ENCODE measurements at regions not wholly inside any gene's neighbourhood (a gene's known extent, or its start where the extent isn't known, plus 50 kb on each side); places are given as distances from the start of the nearest gene placed in this dataset.

- H3K9me2 ChIP-seq (ENCODE audit: insufficient read depth): peaks cover 6% of the 10 kb centered on the region; the same call in 1 of the 2 replicates
- DNase-seq: peak; percentile 13
- H3K4me1 ChIP-seq (ENCODE audit: insufficient read depth): peaks cover 16% of the 10 kb centered on the region
- WGBS, 2 experiments (ENCODE audit: low coverage in 1 of 2, low lambda C conversion rate in 2 of 2, missing lambda C conversion rate in 2 of 2): 41 to 45% methylated on average over 3 of the region's 3 CpGs
- H3K9me3 ChIP-seq (ENCODE audit: low read depth): no peaks in the 10 kb centered on the region
- peak overlapping the region; percentile 20; the same call in 1 of the 2 replicates for H3K27ac ChIP-seq
- H3K36me3 ChIP-seq (ENCODE audit: low read depth): no peaks in the 10 kb centered on the region
- H3K9ac ChIP-seq: no peak overlapping the region
- TF ChIP-seq EZH2phosphoT487 (IDR thresholded peaks at IDR 0.05; ENCODE audit: insufficient read depth, low read depth): no peak
- no peak for TF ChIP-seq EZH2 (IDR thresholded peaks at IDR 0.05; ENCODE audit: insufficient read depth, poor library complexity, severe bottlenecking)
- peaks cover 17% of the 10 kb centered on the region; the same call in 1 of the 2 replicates for H3F3A ChIP-seq (ENCODE audit: insufficient read depth)
- H4K20me1 ChIP-seq (ENCODE audit: insufficient read depth): no peaks in the 10 kb centered on the region
- peak overlapping the region; percentile 44 for H2AFZ ChIP-seq
- in situ Hi-C loops (cut with MboI): no loop called here
- H3K4me2 ChIP-seq (ENCODE audit: unreplicated experiment): no peak overlapping the region
- no peaks in the 10 kb centered on the region for H3K79me2 ChIP-seq (ENCODE audit: insufficient read depth)
- H3K27me3 ChIP-seq (replicated peaks; ENCODE audit: insufficient read depth): no peaks in the 10 kb centered on the region
- H3K4me3 ChIP-seq: no peak overlapping the region
Measured at GRCh38 chr7:81414411-81414810, 355.4 kb downstream of the HGF start.

DNA sequence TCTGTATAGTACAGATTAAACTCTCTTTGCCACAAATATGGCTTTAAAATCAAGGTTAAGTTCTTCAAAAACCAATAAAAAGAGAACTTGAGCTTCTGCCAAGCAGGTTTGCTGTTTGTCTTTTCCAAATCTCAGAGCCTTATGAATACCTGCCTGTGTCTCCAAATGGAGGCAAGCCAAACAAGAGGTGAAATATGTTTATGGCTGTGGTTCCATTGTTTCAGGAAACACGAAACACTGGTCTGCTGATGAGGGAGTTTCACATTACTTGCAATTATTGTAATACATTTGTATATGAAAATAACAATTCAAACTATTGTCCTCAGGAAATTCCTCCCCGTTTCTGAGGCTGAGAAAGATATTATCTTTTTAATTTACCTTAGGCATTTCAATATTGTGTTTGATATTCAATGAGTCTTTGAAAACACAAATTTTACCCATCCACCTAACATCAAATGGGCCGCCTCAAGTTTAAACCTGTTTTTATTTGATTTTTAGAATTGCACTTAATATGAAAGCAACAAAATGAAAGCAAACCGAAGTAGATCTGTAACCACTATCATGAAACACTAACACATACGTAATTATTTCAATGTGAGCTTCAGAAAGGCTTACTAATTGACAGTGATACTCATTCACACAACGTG, 359.3 kb downstream of the HGF start:
- Histone ChIP-seq H3K9ac (no peak overlapping the region), H3K4me2 (ENCODE audit: unreplicated experiment) (no peak overlapping the region), H3K27ac (no peak overlapping the region), H3F3A (ENCODE audit: insufficient read depth) (peaks cover 13% of the 10 kb centered on the region; the same call in 1 of the 2 replicates), H3K27me3 (replicated peaks; ENCODE audit: insufficient read depth) (no peaks in the 10 kb centered on the region), H3K36me3 (ENCODE audit: low read depth) (no peaks in the 10 kb centered on the region), H2AFZ (0 out of 2 replicates have a peak overlapping the region, but pooled peaks have one; percentile 3), H3K79me2 (ENCODE audit: insufficient read depth) (no peaks in the 10 kb centered on the region), H3K9me3 (ENCODE audit: low read depth) (peaks cover 4% of the 10 kb centered on the region), H3K4me1 (ENCODE audit: insufficient read depth) (peaks cover 14% of the 10 kb centered on the region), H3K9me2 (ENCODE audit: insufficient read depth) (peaks cover 6% of the 10 kb centered on the region; the same call in 1 of the 2 replicates), H3K4me3 (no peak overlapping the region), H4K20me1 (ENCODE audit: insufficient read depth) (no peaks in the 10 kb centered on the region)
- 75% methylated on average over 6 of the region's 6 CpGs for WGBS, 2 experiments (ENCODE audit: low coverage in 1 of 2, low lambda C conversion rate in 2 of 2, missing lambda C conversion rate in 2 of 2)
- TF ChIP-seq EZH2phosphoT487 (IDR thresholded peaks at IDR 0.05; ENCODE audit: insufficient read depth, low read depth) (no peak), EZH2 (IDR thresholded peaks at IDR 0.05; ENCODE audit: insufficient read depth, poor library complexity, severe bottlenecking) (no peak)
- no peak for DNase-seq
- in situ Hi-C loops (cut with MboI): no loop called here

DNA sequence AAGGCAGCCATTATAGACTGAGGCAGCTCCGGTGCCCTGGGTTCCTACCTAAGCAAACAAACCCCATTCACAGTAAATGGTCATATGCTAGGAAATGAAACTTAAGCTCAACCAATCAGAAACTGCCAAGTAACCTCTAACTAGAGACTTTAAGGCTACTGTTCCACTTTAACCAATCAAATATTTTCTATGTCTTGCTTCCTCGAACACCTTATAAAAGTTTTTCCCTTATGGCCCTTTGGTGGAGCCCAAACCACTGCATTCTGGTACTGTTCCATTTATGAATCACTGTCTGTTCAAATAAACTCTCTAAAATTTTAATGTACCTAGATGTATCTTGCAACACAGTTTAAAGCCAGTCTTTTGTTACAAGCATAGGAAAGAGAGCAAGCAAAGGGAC, 361.1 kb downstream of the HGF start:
- no peak for TF ChIP-seq EZH2 (IDR thresholded peaks at IDR 0.05; ENCODE audit: insufficient read depth, poor library complexity, severe bottlenecking)
- TF ChIP-seq EZH2phosphoT487 (IDR thresholded peaks at IDR 0.05; ENCODE audit: insufficient read depth, low read depth): no peak
- no peak for DNase-seq
- Histone ChIP-seq H3F3A (ENCODE audit: insufficient read depth) (no peaks in the 10 kb centered on the region), H4K20me1 (ENCODE audit: insufficient read depth) (no peaks in the 10 kb centered on the region), H3K9ac (no peak overlapping the region), H3K4me3 (no peak overlapping the region), H3K4me1 (ENCODE audit: insufficient read depth) (no peaks in the 10 kb centered on the region), H3K9me2 (ENCODE audit: insufficient read depth) (peaks cover 6% of the 10 kb centered on the region; the same call in 1 of the 2 replicates), H3K79me2 (ENCODE audit: insufficient read depth) (no peaks in the 10 kb centered on the region), H3K9me3 (ENCODE audit: low read depth) (peaks cover 4% of the 10 kb centered on the region), H3K36me3 (ENCODE audit: low read depth) (no peaks in the 10 kb centered on the region), H3K27ac (no peak overlapping the region), H3K4me2 (ENCODE audit: unreplicated experiment) (no peak overlapping the region), H3K27me3 (replicated peaks; ENCODE audit: insufficient read depth) (no peaks in the 10 kb centered on the region), H2AFZ (no peak overlapping the region)
- in situ Hi-C loops (cut with MboI): no loop called here
- 99 to 100% methylated on average over 2 of the region's 2 CpGs for WGBS, 2 experiments (ENCODE audit: low coverage in 1 of 2, low lambda C conversion rate in 2 of 2, missing lambda C conversion rate in 2 of 2)

GRCh38 chr7:81407094-81407493, 362.8 kb downstream of the HGF start:
- Histone ChIP-seq H3K9ac (no peak overlapping the region), H3K9me2 (ENCODE audit: insufficient read depth) (peaks cover under 1% of the 10 kb centered on the region; the same call in 1 of the 2 replicates), H2AFZ (no peak overlapping the region), H3K4me2 (ENCODE audit: unreplicated experiment) (no peak overlapping the region), H3K27ac (no peak overlapping the region), H4K20me1 (ENCODE audit: insufficient read depth) (no peaks in the 10 kb centered on the region), H3K27me3 (replicated peaks; ENCODE audit: insufficient read depth) (no peaks in the 10 kb centered on the region), H3K36me3 (ENCODE audit: low read depth) (no peaks in the 10 kb centered on the region), H3K4me1 (ENCODE audit: insufficient read depth) (no peaks in the 10 kb centered on the region), H3K9me3 (ENCODE audit: low read depth) (peaks cover 4% of the 10 kb centered on the region), H3F3A (ENCODE audit: insufficient read depth) (no peaks in the 10 kb centered on the region), H3K79me2 (ENCODE audit: insufficient read depth) (no peaks in the 10 kb centered on the region), H3K4me3 (no peak overlapping the region)
- TF ChIP-seq EZH2 (IDR thresholded peaks at IDR 0.05; ENCODE audit: insufficient read depth, poor library complexity, severe bottlenecking) (no peak), EZH2phosphoT487 (IDR thresholded peaks at IDR 0.05; ENCODE audit: insufficient read depth, low read depth) (no peak)
- no peak for DNase-seq
- 93 to 100% methylated on average over 2 of the region's 2 CpGs for WGBS, 2 experiments (ENCODE audit: low coverage in 1 of 2, low lambda C conversion rate in 2 of 2, missing lambda C conversion rate in 2 of 2)
- in situ Hi-C loops (cut with MboI): no loop called here
